ENCODE measurements at regions not wholly inside any gene's neighbourhood (a gene's known extent, or its start where the extent isn't known, plus 50 kb on each side); places are given as distances from the start of the nearest gene placed in this dataset.

DNA sequence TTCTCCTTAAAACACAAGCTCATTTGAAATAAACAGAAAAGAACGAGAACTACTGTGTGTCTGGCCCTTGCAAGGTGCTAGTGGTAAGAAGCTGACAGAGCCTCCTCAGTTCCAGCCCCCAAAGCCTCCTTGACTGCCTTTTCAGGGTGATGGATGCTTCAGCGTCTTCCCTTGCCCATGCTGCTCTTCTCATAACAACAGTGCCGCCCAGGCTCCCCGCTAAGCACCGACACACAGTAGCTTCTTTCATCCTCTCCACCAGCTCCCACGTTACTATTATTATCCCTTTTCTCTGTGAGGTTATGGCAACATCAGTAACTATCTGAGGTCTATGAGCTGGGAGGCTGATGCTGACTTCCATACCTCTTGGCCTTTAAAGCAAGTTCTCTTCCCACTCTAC, 418.6 kb downstream of the TSN start:
- DNase-seq = no peak

DNA sequence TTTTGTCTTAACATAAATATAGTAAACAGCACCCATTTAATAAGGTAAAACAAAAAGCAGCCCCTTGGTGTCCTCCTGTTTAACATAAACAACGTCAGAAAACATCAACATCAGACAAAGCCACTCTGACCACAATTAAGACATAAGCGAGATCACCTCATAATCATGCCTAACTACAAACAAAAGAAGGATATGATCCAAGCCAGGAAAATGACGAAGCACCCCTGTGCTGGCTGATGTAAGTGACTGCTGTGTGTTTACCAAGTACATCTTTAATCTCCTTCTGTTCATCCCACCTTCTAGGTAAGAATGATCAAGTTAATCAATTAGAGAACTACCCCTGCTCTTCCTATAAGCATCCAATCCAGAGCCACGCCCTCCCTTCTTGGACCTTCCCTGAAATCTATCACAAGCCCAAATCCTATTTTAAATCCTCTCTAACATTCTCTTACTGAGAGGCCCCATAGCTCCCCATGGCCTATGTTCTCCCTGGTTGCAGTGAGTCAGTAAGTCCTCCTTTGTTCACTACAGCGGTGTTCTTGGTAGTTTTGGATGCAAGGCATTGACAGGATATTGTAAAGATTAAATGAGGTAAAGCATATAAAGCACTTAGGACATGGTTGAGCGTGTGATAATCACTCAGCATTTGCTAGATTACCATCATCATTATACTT, 424.2 kb downstream of the TSN start:
- DNase-seq = no peak

DNA sequence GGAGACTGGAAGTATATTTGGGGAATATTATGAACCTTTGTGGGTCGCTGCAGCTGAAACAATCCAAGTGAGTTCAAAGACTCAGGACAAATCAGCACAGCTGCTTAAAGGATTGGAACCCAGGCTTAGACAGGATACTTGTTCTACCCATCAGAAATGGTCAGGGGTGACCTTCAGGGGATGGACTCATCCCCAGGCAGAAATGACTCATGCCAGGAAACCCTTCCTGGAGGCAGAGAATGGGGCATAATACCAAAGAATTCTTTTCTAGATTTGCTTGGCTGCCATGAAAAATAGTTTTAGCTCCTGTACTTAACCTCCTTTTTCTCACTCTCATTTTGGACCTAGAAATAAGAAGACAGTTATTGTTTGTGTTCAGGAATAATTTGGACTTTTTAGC, 425.5 kb downstream of the TSN start:
- no peak for DNase-seq

DNA sequence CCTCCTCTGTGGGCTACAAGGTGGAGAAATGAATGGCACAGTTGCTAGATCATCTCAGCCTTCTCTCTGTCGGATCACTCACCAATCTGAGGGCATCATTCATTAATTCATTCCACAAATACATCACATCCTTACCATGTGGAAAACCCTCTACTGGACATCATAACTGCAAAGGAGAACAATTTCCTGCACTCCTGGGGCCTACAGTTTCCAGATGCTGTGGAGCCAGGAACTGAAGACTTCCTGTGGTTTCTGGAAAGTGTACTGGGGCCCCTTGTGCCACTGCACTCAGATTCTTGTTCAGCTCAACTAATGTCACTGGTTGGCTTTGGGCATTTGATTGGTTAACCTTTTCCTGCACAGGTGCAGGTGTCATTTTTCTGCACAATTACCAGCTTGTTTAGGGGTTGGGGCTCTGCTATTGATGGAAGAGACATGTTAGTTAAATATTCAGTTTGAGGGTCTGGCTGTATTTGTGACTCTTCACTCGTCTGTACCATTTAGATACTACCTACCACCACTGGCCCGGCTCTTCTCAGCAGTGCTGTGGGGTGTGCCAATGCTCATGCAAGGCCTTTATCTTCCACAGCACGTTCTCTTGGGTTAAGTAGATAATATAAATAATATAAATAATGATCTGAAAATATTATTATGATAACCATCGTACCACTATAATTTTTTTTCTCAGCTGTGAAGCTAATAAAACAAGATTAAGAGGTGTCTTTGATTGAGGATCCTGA, 427.3 kb downstream of the TSN start:
- DNase-seq = no peak

DNA sequence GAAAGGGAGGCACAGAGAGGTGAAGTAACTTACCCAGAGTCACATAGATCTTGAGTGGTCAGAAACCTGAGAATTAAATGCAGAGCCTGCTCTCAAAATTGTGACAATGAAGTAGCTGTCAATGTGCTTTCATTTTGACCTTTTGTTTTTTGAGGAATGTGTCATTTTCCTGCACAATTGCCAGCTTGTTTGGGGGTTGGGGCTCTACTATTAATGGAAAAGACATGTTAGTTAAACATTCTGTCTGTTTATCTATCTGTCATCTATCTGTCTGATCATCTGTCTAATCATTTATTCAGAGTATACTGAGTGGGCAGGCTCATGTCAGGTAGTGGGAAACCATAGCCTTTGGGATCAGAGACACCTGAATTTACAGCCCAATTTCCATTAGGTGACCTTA, 428.4 kb downstream of the TSN start:
- no peak for DNase-seq

DNA sequence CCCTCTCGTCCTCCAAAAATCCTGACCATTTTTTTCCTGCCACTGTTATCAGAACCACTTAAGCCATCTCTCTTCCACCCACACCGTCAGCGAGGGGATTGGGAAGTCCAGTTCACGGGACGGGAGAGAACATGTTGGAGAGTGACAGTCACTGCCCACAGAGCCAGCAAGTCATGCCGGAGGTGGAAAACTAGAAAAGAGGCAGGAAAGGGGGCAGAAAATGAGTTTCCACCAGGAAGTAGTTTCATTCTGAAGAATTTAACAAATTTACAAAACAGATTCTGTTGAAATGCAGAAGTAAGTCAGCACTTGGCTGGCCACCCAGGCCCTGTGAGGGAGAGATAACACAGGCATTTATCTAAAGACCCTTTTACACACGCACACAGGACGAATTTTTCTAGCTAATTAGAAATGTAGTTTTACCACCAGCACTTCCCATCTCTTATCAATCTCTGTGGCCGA, 431.3 kb downstream of the TSN start:
- DNase-seq = no peak

DNA sequence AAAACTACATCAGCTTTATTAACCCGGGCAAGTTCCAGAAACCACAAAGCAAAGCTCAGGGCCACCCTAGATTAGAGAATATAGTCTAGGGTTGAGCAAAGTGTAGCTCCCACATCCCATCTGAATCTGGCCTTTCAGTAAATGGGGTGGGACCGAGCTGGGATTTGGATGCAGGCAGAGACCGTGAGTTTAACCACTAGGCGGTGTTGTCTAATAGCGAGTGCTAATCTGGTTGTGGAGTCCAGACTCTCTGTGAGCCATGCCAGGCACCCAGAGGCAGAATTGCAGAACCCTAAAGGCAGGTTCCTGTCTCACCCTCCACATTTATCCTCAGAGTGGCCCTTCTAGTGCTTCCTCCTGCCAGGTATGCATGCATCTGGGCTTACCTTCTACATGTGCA, 435.9 kb downstream of the TSN start:
- DNase-seq = peak; percentile 39

DNA sequence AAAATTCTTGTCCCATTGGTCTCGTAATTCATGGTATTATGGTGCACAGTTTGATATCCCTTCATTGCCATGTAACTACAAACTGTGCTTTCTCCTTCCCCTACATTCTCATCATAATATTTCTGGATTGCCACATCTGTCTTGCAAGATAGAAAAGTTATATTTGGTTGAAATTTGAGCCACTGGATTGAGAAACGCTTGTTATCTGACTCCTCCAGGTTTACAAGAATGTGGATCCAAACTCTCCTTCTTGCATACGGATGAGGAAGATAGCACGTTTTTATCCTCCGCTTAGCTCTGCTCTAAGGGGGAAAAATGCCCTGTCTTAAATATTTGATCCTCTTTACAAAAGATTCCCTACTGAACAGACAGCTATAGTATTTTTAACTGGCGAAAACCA, 438.2 kb downstream of the TSN start:
- no peak for DNase-seq

DNA sequence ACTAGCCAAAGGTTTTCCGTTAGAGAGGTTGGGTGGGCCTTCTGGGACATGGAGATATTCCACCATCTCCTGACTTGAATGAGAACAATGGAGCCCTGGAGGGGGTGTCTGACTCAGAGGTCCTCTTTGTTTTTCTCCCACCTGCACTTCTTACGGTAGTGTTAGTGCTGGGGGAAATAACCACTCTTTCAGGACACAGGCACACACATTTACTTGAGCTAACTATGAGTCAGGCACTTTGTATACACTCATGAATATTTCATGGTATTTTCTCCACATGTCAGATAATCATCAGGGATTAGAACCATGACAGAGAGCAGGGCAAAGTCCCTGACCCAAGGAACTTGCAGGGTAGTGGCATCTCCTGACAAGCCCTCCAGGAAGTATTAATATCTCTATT, 439.1 kb downstream of the TSN start:
- DNase-seq = no peak

DNA sequence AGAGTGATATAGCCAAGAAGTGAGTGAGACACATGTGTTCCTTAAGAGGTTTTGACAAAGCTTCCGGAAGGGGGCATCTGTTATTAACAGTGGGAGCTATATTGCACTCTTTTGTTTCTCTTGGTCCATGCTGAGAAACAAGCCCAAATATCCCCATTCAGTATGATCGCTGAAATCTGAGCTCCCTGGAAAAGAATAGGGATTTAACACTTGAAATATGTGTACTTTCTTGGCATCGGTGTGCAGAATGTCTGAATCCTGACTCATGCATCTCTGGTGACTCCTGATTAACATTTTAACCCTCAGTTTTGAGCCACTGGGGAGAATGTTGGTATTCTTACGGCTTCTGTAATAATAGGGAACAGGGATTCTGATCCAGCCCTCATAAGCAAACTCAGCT, 448.1 kb downstream of the TSN start:
- no peak for DNase-seq

DNA sequence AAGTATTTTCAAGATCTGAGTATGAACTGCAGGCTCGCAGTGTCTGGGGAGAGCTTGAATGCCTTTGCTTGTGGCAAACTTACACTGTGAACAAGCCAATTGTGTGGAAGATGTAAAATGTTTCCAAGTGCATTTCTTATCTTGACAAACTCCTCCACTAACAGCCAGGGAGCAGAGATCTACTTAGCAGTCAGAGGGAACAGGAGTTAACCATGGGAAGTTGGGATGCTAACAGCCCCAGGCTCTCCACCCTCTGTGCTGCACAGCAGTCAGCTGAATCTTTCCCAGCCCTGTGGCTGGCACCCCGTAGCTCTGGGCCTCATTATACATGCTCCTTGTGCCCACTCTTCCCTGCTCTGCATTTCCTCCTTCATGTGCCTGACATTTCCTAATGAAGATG, 450.2 kb downstream of the TSN start:
- no peak for DNase-seq

DNA sequence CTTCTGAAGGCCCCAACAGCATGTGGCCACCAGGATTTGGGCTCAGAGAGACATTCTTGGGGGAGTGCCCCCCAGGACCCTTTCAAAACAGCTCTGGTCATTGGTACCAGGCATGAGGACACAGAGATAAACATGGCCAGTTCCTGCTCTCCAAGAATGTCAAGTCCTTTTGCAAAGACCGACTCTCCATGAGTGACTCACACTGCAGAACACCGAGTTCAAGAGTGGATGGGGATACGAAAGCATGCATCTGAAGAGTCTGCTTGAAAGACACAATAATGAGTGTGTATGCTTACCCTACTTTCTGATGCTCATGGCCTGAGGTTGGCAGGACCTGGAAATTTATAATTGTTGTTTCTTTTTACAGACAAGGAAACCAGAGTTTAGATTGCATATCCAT, 450.6 kb downstream of the TSN start:
- DNase-seq = no peak

DNA sequence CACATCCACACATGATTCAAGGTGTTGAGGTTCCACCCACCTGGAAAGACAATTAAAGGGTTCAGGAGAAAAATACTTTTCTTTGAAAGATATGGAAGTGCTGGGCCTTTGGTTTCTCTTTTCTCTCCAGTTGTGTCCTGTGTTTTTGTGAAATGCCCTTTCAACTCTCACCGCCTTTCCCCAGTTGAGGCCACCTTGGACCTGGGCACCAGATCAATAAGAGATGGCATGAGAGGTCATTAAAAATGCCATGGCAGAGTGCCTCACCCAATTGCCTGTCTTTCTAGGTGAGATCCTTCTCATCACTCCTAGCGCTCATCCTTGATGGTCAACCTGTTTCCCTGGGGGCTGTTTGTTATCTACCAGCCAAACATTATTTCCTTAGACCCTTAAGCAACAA, 453.9 kb downstream of the TSN start:
- DNase-seq = no peak

DNA sequence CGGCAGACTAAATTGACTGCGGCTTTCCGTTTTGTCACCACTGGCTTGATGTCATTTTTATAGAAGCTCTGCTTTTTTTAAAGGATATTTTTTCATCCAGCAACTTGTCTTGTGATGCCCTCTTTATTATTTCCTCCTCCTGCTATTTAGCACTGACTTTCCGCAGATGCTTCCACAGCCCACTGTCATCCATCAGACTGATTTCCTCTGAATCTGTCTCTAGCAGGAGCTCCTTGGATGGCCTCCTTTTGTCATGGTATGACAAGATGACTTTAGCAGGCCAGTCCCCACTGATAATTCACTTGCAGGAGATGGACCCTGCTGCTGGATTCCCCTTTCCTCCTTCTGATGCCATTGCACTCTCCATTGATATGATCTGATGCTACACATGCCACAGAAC, 454.6 kb downstream of the TSN start:
- DNase-seq = no peak

DNA sequence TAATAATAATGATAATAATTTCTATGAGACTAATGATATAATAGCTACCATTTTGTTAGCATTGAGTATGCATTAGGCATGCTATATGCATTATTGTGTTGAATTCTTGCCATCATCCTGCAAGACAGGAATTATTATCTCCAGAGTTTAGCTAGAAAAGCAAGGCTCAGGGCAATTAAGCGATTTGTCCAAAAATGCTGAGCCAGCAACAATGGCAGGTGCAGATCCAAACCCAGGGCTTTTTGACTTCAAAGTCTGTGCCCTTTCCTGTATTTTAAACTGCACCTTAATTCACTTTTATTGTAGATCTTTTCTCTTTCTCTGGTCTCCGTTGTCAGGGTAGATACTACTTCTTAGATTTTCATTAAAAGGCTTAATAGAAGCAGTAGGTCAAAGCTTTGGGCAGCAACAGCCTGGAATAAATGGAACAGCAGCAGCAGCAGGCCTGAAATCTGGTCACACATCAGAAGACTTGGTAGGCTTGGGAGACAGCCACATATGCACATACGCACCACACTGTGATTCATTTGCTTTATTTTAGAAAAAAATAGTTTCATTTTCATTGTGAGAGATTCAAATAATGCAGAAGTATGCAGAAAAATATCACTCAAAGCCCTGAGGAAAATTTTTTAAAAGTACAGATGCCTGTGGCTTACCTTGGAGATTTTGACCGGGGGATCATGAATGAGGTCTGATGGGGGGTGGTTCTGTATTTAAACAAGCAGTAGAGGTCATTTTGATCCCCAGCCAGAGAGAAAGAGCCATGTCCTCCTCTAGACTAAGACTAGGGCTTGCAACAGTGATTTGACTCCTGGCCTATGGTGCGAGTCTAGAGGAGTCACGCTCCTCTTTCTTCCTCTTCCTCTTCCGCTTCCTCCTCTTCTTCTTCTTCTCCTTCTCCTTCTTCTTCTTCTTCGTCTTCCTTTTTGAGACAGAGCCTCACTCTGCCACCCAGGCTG, 455.7 kb downstream of the TSN start:
- no peak for DNase-seq

DNA sequence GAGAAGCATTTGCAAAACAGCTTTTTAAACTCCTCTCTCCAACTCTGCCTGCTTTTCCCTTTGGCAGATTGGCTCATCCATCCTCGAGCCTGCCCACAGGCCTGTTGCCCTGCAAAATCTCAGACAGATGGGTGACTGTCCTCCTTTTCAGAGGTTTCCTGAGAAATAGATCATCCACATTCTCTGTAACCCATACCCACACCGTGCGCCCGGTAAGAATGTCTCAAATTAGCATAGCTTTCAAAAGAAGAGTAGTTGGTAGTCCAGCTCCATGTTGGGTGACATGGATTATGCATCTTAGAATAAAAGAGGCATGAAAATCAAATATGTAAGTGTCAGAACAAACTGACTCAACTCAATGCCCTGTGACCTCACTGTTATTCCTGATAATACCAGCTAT, 457.9 kb downstream of the TSN start:
- no peak for DNase-seq

DNA sequence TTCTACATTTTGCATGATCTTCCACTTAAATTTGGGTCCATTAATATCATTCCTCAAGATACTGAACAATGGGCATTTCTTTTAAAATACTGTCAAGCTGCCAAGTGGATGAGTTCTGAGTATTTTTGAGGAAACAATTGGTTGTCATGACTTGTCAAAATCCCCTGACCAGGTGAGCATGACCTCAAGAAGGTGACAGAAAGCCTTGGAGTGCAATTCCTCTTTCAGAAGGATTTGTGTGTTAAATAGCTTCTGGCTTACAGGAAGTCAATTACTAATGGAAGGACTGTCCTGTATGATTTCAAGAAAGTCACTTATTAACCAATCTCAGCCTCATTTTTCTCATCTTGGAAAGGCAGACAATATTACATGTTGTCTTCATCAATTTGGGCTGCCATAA, 460.6 kb downstream of the TSN start:
- DNase-seq = no peak

DNA sequence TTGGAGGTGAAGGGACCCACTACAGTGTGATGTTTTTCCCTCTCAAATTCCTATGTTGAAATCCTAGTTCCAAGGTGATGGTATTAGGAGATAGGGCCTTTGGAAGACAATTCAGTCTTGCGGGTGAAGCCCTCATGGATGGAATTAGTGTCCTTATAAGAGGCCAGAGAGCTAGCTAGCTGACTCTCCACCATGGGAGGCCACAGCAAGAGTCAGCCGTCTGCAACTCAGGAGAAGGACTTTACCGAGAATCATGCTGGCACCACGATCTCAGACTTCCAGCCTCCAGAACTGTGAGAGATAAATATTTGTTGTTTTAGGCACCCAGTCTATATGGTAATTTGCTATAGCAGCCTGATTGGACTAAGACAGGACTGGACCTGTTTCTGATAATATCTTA, 461.4 kb downstream of the TSN start:
- no peak for DNase-seq

DNA sequence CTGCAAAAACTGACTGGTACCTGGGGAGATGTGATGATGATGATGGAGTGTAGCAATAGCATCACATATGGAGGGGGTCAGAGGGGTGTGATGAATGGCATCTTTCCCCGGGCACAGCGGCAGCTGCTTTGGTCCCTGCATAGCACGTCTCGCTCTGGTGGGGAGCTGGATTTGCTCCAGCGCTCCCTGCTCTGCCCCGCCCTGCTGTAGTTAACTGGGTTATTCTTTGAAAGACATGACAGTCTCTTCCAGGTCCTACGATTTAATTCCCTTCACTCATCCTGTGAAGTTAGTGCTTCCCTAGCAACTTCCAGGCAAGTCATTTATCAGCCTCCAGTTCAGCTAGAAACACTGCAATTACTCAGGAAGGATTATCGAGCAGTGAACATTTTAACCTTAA, 463.1 kb downstream of the TSN start:
- DNase-seq = peak; percentile 12

DNA sequence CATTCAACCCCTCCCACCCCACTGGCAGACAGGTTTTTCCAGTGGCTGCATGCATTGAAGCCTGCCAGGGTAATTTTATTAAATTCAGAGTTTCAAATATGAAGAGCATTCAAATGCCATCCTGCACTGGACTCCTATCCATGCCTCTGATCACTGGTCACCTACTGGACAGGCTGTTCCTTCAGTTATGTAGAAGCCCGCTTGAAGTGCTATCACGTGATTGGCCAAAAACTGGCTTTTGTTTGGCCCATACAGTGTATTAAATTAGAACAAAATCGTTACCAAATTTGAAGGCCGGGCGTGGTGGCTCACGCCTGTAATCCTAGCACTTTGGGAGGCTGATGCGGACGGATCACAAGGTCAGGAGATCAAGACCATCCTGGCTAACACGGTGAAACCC, 464.1 kb downstream of the TSN start:
- no peak for DNase-seq

DNA sequence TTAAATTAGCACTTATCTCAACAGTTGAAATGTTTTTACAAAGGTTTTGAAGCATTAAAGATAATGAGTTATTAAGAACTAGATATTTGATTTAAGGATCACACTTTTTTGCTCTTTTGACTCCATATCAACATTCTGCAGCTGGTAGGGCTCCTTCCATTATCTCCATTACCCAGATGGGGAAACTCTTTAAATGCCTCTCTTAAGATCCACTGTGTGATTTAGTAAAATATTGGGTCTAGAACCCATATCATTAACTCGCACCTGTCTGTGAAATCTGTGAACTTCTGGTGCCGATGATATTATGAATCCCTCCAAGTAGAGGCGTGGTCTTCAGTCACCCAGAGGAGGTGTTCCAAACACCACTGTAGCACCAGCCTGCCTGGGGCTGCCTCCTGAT, 466.2 kb downstream of the TSN start:
- DNase-seq = no peak

DNA sequence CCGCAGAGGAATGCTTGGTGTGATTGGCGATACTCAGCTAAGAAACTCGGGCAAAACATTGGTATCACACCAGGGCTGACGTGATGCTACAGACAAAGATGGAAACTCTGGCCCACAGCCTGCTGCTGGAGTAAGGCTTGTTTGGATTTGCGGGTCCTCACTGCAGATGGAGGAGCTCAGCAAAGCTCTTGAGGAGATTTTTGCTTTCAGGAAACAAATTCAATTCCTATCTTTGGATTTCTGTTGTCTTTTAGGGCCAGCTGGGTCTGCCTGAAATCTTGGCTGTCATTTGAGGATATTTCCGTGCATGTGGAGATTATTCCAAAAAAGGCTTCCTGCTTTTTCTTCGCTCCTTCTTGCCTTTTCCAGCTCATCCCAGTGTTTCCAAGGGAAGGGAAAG, 475.8 kb downstream of the TSN start:
- no peak for DNase-seq

DNA sequence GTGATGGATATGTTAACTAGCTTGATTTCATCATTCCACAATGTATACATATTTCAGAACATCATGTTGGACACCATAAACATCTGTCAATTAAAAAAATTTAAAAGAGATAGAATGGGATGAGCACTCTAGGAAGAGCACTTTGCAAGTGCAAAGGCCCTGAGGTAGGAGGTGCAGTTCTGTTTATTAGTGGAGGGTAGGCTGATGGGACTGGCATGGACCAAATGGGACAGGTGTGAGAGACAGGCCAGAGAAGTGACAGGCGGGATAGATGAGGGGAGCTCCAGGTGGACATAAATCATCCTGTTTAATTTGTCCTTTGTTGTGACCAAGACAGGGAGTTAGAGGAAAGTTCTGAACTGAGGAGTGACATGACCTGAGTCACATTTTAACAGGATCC, 477.9 kb downstream of the TSN start:
- DNase-seq = no peak

All from renal pelvis (tissue), 1 donor.